PFSK-1 (cell line): ENCODE measurements at regions not wholly inside any gene's neighbourhood (a gene's known extent, or its start where the extent isn't known, plus 50 kb on each side); places are given as distances from the start of the nearest gene placed in this dataset.

Source experiments
- FOXP2 ChIP-seq: optimal IDR thresholded peaks from 2 replicates; pipeline ENCODE3; 2011; ENCODE audit warnings: borderline replicate concordance, control low read depth, inconsistent platforms; ENCODE audit not compliant: insufficient read depth; ENCODE audit errors: extremely low read length, extremely low read depth
- POLR2AphosphoS5 ChIP-seq: IDR thresholded peaks from 2 replicates; pipeline ENCODE4 v1.6.1; 2012; ENCODE audit warnings: low read depth, mild to moderate bottlenecking, control low read depth, low read length, moderate library complexity
- REST ChIP-seq, 2 experiments: IDR thresholded peaks; 2 replicates each; pipeline versions ENCODE4 v1.6.1 to v1.8.0; 2011 to 2012; ENCODE audit warnings: low read depth in 2 of 2, low read length in 2 of 2, control low read depth in 1 of 2, inconsistent platforms in 1 of 2, mild to moderate bottlenecking in 1 of 2, moderate library complexity in 1 of 2; ENCODE audit not compliant: insufficient read depth in 1 of 2
- SIN3A ChIP-seq: IDR thresholded peaks from 2 replicates; pipeline ENCODE4 v1.6.1; 2012; ENCODE audit warnings: mild to moderate bottlenecking, low read length, moderate library complexity, borderline replicate concordance; ENCODE audit not compliant: insufficient read depth
- TAF1 ChIP-seq: IDR thresholded peaks from 2 replicates; pipeline ENCODE4 v1.6.1; 2012; ENCODE audit warnings: low read length, control low read depth, borderline replicate concordance; ENCODE audit not compliant: insufficient read depth

- TF ChIP-seq POLR2AphosphoS5 (no peak), REST (IDR thresholded peaks at IDR 0.05; ENCODE audit: insufficient read depth in 1 of 2, low read depth in 2 of 2, low read length in 2 of 2) (no peak), TAF1 (no peak), SIN3A (no peak), FOXP2 (no peak)
Observed at GRCh38 chr1:24991697-24992096, 61.6 kb upstream of the RUNX3 start.

- no peak for TF ChIP-seq REST (IDR thresholded peaks at IDR 0.05; ENCODE audit: insufficient read depth in 1 of 2, low read depth in 2 of 2, low read length in 2 of 2)
- no peak for TF ChIP-seq TAF1
- no peak for TF ChIP-seq FOXP2
- TF ChIP-seq SIN3A: no peak
- TF ChIP-seq POLR2AphosphoS5: no peak
Observed at GRCh38 chr1:24990779-24991641, 60.9 kb upstream of the RUNX3 start.

GRCh38 chr1:24990136-24990535, 60.1 kb upstream of the RUNX3 start:
- TF ChIP-seq SIN3A: no peak
- TF ChIP-seq TAF1: no peak
- TF ChIP-seq REST (IDR thresholded peaks at IDR 0.05; ENCODE audit: insufficient read depth in 1 of 2, low read depth in 2 of 2, low read length in 2 of 2): no peak
- TF ChIP-seq FOXP2: no peak
- TF ChIP-seq POLR2AphosphoS5: no peak

GRCh38 chr1:24989082-24989481, 59.0 kb upstream of the RUNX3 start:
- TF ChIP-seq REST (IDR thresholded peaks at IDR 0.05; ENCODE audit: insufficient read depth in 1 of 2, low read depth in 2 of 2, low read length in 2 of 2): no peak
- no peak for TF ChIP-seq TAF1
- TF ChIP-seq FOXP2: no peak
- TF ChIP-seq POLR2AphosphoS5: no peak
- TF ChIP-seq SIN3A: no peak
